HG03354 (cell line): ENCODE measurements at regions not wholly inside any gene's neighbourhood (a gene's known extent, or its start where the extent isn't known, plus 50 kb on each side); places are given as distances from the start of the nearest gene placed in this dataset.

Experiments used
- ATAC-seq: cut with Tn5 transposase; IDR thresholded peaks from one replicate; pipeline ENCODE4 v1.9.1; 2021; ENCODE audit warnings: mild to moderate bottlenecking; ENCODE audit not compliant: unreplicated experiment, poor library complexity, severe bottlenecking

DNA sequence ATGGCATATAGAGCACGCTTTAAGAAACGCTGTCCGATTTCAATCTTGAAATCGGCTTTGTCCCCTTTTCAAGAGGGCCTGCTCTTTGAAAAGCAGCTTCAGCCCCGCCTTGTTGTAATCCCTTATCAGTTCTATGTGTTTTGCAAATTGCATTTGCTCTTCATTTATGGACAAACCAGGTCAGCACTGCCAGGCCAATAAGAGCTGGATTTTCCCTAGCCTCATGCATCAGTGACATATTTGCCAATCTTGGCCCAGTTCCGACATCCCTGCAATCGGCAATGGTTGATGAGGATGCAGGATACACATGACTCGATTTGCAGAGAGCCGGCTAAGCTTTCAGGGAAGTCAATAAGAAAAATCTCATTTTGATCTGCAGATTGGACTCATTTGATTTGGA lies 529.1 kb upstream of the CLINT1 start:
- no peak for ATAC-seq

DNA sequence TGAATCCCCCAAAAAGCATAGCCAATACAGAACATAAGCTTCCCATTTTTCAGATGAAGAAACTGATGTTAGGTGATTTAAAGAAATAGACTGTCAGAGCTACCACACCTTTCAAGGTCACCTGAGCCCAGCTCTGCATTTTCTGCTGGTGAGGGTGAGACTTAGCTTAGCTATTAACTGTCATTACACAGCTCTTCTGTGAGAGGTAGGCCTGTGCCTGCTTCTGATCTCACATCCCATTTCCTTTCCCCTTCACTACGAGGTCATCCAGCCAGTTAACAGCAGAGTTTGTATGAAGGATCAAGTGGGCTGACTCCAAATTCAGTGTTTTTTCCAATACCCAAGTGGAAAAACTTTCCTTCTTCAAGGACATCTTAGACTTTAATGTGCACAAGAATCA lies 528.6 kb upstream of the CLINT1 start:
- ATAC-seq, result no peak

DNA sequence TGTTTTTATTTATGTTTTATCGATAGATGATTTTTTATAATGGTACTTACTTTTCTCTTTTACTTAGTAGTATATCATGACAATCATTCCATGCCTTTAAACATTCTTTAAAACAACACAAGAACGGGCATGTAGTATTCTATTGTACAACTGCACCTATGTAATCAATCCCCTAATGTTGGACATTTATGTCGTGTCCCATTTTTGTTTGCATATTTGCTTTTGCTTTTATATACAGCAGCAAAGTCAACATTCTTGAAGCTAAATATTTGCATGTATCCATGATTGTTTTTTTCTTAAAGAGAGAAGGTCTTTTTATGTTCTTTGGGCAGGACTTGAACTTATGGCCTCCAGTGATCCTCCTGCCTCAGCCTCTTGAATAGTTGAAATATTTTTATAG lies 527.0 kb upstream of the CLINT1 start:
- no peak for ATAC-seq

DNA sequence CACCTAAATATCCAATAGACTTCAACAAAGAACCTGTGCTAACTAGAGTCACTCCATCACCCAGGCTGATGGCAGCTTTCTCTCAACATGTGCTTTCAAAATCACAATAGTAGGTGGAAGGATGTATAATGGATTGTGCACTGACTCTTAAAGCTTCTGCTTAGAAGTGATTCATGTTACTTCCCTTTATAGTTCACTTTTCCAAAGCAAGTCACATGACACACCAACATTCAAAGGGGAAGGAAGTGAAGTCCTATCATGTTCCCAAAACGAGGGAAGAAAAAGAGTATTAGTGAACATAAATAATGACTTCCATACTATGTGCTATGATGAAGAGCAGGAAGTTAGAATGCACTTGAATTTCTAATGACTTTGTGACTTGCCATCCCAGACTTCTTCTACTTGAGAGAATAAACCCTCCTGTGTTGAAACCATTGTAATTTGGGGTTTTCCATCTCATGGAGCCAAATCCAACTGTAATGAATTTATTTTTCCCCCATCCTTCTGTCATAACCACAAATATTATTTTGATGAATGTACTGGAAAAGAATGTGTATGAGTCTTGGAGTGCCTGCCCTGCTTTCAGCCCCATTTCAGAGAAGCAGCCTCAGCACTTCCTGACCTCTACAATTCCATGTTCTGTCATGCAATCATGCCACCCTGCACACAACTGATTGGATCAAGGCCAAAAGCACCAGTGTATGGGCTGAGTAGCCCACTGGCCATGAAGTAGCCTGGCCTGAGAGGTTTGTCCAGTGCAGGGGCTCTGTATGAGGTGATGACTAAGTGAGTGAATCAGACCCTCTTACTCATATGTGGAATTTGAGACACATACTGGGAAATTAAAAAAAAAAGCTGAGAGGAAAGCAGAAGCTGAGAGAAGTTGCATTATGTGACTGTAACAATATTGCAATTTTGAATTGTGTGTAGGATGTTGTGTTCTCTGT lies 525.9 kb upstream of the CLINT1 start:
- ATAC-seq, result no peak

DNA sequence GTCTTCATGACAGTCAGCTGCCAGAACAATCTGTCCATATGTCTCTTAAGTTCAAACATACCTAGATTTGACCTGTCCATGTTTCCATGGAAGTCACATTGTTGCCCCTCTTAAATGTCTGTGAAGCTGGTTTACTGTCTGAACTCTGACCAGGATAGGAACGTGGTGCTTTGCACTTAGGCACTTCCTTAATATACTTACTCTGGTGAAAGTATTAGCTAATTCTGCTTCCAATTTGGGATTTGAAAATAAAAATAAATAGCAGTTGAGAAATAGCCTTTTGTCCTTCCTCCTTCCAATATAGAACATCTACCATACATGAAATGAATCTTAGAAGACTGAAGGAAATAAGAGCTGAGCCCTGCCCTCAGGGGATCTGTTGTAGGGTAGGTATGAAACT lies 524.5 kb upstream of the CLINT1 start:
- no peak for ATAC-seq

DNA sequence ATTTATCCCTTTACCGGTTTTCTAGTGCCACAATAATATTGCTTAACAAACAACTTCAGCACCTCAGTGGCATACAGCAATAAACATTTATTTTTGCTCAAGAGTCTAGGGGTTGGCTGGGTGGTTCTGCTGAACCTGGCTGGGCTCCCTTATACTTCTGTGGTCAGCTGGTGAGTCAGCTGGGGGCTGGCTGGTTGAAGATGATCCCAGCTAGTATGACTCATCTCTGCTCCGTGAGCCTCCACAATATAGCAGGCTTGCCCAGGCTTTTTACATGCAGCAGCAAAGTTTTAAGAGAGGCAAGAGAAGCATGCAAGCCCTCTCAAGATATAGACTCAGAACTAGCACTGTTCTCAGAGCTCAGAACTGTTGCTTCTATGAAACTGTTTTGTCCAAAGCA lies 523.5 kb upstream of the CLINT1 start:
- peak; percentile 97 for ATAC-seq

DNA sequence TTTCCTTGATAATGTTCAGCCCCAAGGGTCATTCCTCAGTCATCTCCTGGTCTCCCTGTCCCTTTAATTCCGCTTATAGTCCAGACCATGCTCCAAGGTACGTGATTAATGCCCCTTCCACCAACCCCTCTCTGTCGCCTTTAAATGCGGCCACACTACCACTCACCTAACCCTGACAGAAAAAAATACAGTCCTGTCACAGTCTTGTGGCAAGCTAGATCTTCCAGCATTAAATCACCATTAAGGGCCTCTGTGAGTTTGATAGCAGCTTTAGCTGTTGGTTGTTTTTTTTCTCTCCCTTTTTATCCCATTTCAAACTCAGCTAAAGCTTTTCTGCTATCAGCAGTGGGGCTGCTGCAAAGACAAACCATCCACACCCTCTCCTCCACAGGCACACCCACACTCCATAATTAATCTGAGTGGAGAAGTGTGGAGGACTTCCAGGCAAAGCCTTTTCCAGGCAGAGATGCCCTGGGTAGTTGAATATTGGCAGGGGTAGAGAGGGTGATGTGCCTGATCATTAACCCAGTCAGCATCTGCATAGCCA lies 522.7 kb upstream of the CLINT1 start:
- peak; percentile 7 for ATAC-seq

DNA sequence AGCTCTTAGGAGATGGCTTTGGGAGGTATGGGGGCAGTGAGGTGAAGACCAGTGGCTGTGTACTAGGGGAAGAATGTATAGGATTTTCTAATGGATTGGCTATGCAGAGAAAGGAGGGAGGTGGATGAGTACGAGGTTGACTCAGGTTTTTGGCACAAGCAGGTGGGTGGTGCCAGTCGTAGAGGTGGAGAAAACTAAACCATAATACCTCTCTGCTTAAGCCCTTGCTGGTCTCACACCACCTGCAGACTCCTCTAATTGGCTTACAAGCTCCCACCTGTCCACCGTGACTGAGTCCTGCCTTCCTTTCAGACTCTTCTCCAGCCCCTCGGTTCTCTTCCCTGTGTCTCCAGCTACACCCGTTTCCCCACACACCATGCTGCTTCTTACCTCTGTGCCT lies 521.7 kb upstream of the CLINT1 start:
- no peak for ATAC-seq

DNA sequence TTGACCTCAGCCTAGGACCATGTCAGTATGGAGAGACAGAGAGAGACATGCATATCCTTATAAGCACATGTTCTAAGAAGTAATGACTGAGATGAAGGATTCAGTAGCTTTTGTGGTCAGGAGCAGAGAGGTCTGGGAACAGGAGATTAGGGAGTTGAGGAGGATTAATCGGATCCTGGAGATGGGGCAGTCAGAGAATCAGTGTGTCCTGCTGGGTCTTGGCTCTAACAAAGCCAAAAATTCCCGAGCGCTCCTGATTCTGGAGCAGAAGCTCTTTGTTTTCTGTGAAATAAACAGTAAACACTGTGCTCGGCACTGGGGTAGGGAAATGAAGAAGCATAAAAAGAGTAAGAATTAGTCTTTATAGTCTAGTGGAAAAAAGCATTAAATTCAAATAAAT lies 520.0 kb upstream of the CLINT1 start:
- no peak for ATAC-seq

DNA sequence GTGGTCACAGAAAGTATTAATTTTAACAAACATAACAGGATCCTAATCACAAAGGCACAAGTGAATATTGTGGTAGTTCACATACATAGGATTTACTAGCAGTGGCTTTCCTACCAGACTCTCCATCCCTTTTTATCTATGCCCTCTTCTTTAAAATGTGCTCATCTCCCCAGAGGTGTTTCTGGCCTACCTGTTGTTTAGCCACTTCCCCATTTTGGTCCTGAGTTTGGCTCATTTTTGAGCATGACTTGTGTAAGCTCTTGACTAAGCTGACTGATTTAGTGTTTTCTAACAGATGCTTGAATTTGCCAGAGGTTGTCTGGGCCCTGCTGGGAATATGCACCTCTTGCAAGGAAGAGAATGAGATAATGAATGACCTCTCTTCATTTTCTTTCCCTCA lies 517.7 kb upstream of the CLINT1 start:
- no peak for ATAC-seq

DNA sequence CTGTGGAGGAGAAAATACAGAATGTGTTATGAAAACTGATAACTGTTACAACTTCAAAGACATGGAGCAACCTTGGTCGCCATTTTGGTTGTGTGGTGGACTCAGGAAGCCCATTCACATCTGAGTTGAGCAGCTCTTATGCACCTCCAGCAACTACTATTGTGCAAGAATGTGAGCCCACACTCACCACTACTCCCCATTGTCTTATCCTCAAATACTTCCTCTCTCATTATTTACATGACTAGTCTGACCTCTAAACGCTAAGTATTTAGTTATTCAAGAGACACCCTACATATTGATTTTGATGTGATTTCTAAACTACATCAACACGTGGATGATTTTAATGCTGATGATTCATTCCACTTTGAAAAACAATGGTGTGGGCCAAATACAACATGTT lies 516.6 kb upstream of the CLINT1 start:
- no peak for ATAC-seq

DNA sequence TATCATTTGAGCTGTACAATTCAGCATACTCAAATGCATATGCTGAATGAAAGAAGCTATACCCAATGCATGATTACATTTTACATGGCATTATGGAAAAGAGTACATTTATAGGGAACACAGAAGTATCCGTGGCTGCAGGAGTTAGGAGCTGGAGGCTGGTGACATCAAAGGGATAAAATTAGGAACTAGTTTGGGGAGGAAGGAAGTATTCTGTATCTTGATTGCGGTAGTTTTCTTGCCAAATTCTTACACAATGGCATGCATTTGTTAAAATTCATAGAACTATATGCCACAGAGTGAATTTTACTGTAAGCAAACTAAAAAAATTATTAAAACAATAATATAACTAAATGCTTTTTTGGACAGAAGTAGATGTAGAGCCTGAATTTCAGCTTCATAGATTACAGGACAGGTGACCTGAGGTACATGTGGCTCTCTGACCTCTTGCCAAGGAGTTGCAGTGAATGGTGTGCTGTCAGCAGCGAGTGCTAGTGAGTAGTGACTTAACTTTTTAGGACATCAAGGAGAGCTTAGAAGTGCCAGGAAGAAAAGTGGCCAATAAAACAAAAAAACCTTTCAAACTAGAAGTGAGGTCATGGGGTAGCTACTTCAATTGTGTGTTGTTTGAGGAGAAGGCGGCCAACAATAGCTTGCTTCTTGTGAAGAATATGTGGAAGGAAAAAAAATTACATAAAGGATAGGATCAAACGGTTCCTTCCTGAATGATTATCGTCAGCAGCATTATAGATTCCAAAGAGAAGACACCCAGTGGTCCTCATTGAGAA lies 514.9 kb upstream of the CLINT1 start:
- ATAC-seq, result no peak

DNA sequence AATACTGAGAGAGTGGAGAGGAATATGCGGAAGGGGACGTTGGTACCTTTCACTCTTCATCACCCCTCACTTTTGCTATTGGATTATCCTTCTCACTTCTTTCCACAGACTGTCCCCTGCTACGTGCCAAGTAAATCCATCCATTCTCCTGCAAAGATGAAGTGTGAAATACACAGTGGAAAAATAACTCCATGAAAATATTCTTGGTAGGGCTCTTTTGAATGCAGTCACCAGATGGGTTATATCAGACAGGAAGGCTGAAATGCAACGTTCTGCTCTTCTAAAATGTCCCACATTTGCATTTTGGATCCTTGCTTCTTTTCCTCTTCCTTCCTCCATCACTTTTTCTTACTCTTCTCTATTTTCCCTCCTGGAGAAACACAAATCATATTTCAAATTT lies 510.3 kb upstream of the CLINT1 start:
- ATAC-seq, result no peak

DNA sequence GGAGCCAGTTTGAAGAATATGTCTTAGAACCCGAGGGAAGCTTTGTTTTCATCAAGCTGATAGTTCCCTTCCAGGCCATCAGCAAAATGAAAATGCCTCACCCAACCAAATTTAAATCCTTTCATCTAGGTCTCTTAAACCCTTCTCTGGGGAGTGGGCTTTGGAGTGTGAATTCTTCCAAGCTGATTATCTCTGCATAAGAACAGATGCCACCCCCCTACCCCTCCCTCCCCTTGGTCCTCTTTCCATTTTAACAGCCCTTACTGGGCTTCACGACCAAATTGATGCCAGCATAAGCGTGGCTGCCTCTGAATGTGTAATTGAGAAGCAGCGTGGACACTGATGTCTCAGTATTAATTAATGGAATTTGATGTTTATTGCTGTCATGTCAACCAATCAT lies 509.7 kb upstream of the CLINT1 start:
- no peak for ATAC-seq

DNA sequence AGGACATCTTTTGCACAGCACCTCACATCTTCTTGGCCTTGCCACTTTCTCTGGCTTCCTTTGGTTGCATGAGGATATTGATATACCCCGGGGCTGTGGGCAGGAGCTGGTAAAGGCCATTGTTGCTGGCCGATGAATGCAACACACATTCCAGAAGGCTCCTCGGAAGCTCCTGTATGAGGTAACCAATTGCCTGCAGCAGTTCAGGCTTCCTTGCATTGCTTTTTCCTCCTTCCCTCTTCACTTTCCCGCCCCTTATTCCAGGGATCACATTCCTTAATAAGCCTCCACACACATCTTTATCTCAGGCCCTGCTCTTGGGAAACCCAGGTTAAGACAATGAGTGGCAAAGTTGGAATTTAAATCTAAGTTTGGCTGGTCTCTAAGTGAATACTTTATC lies 505.4 kb upstream of the CLINT1 start:
- ATAC-seq, result no peak

DNA sequence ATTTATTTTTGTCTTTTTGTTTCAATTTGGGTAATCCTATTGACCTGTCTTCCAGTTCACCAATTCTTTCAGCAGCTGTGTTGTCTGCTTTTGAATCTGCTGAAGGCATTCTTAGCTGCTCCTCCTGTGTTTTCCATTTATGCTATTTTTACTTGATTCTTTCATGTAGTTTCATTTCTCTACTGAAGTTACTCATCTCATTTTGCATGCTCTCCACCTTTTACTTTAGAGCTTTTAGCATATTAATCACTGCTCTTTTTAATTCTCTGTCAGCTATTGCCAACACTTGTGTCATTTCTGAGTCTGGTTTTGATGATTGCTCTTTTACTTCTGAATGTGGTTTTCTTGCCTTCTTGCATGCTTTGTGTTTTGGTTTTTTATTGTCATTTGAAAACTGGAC lies 496.0 kb upstream of the CLINT1 start:
- no peak for ATAC-seq

DNA sequence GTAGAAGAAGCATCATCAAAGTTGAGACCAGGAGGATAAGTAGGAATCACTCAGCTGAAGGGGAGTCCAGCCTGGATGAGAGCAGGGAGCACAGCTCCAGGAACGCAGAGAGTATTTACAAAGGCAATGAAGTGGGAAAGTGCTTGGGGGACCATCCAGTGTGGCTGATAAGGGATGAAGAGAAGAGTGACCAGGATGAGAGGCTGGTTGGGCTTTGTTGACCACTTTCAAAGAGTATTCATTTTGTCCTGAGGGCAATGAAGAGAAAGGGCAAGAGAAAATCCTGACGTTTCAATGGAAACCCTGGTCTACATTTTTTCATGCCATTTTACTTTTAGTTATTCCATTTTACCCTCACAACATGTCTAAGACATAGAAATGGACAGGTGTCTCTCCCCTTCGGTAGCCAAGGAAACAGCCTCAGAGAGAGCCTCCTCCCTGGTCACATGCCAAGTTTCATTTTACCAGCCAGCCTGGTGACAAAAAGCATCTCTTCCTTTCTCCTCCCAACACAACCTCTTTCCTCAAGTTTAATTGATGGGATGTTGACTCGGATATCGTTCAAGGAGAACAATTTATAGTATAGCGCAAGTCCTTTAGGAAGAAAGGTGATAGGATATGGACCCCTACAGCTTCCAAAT lies 492.7 kb upstream of the CLINT1 start:
- ATAC-seq, result no peak

DNA sequence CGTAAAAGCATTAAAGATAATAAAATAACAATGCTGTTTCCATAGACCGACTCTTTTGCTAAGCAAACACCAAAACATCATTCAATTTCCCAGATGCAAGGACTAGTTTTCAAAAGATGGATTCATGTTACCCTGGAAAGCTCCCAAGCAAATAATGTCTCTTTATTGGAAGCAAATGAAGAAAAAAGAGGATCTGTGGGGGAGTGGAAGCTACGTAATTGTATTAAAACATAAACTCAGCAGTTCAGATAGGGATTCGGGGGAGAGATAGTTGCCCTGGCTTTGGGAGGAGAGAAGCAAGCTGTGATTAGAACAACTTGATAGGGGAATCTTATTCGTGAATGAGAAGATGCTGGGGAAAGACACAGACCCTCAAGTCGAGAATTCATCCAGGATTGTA lies 491.0 kb upstream of the CLINT1 start:
- no peak for ATAC-seq

DNA sequence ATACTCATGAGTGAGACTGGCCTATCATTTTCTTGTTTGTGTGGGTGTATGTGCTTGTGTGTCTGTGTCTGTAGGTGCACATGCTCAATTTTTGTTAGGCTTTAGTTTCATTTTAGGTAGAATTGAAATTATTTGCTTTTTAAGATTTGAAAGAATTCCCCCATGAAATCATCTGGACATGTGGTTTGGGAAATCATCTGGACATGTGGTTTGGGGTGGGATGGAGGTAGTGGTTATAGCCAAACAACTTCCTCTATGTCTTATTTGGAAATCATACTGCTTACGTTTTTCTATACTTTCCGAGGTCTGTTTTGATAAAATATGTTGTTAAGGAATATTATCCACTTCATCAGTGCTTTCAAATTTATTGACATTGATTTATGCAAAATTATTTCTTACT lies 485.4 kb upstream of the CLINT1 start:
- ATAC-seq, result no peak

DNA sequence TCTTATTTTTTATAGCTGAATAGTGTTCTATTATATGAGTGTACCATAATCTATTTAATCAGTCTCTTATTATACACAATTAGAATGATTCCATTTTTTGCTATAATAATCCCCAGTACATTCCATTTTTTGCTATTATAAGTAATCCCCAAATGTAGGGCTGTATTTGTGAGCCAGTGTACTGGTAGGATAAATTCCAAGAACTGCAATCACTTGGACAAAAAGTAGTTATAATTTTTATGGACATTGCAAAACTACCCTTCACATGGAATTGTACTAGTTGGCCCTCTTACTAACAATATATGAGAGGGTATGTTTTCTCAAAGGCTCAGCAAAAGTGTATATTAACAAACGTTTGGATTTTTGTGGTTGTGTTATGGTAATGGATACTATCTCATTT lies 481.7 kb upstream of the CLINT1 start:
- ATAC-seq, result no peak
